GM23338 (cell line): ENCODE measurements at regions not wholly inside any gene's neighbourhood (a gene's known extent, or its start where the extent isn't known, plus 50 kb on each side); places are given as distances from the start of the nearest gene placed in this dataset.

Source experiments
- CREB1 ChIP-seq: fragments of 250-450 bp; sonication (Bioruptor Pico); IDR thresholded peaks from 2 replicates; pipeline ENCODE4 v1.5.0; 2020; ENCODE audit warnings: low read depth, mild to moderate bottlenecking, moderate library complexity
- EZH2 ChIP-seq: fragments of 200-600 bp; sonication (generic); IDR thresholded peaks from one replicate; pipeline ENCODE4 v1.8.0; 2017; ENCODE audit warnings: antibody characterized with exemption, mild to moderate bottlenecking, low read depth; ENCODE audit not compliant: unreplicated experiment
- EZH2phosphoT487 ChIP-seq: fragments of 200-600 bp; sonication (generic); IDR thresholded peaks from one replicate; pipeline ENCODE4 v1.8.1; 2018; ENCODE audit warnings: antibody characterized with exemption; ENCODE audit not compliant: unreplicated experiment
- POLR2AphosphoS5 ChIP-seq: IDR thresholded peaks from 2 replicates; pipeline ENCODE4 v1.6.1; 2016; ENCODE audit warnings: antibody characterized with exemption, low read depth
- ZNF331 ChIP-seq: fragments of 250-450 bp; sonication (Bioruptor Pico); IDR thresholded peaks from 2 replicates; pipeline ENCODE4 v1.5.0; 2020; ENCODE audit warnings: low read depth, mild to moderate bottlenecking, moderate library complexity
- ZNF462 ChIP-seq: fragments of 250-450 bp; sonication (Bioruptor Pico); IDR thresholded peaks from 2 replicates; pipeline ENCODE4 v1.5.0; 2020; ENCODE audit warnings: mild to moderate bottlenecking, moderate library complexity
- TF ChIP-seq, protein P1 (sequence below), 2 experiments: fragments of 200-600 bp in 1 of 2; sonication (generic) in 1 of 2; conservative IDR thresholded peaks; 2 replicates each; pipeline versions ENCODE4 v1.5.1 to v1.6.1; 2016 to 2017; ENCODE audit warnings: antibody characterized with exemption in 2 of 2, low read depth in 2 of 2, mild to moderate bottlenecking in 2 of 2, moderate library complexity in 1 of 2
- TF ChIP-seq, protein P2 (sequence below): IDR thresholded peaks from one replicate; pipeline ENCODE4 v1.6.1; 2018; ENCODE audit warnings: antibody characterized with exemption; ENCODE audit not compliant: unreplicated experiment

- TF ChIP-seq, protein P1, sequence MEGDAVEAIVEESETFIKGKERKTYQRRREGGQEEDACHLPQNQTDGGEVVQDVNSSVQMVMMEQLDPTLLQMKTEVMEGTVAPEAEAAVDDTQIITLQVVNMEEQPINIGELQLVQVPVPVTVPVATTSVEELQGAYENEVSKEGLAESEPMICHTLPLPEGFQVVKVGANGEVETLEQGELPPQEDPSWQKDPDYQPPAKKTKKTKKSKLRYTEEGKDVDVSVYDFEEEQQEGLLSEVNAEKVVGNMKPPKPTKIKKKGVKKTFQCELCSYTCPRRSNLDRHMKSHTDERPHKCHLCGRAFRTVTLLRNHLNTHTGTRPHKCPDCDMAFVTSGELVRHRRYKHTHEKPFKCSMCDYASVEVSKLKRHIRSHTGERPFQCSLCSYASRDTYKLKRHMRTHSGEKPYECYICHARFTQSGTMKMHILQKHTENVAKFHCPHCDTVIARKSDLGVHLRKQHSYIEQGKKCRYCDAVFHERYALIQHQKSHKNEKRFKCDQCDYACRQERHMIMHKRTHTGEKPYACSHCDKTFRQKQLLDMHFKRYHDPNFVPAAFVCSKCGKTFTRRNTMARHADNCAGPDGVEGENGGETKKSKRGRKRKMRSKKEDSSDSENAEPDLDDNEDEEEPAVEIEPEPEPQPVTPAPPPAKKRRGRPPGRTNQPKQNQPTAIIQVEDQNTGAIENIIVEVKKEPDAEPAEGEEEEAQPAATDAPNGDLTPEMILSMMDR (conservative IDR thresholded peaks at IDR 0.05; ENCODE audit: low read depth in 2 of 2): no peak
- TF ChIP-seq ZNF331 (no peak), EZH2 (no peak), POLR2AphosphoS5 (no peak), EZH2phosphoT487 (no peak), CREB1 (CRISPR knock-in tag) (no peak), ZNF462 (no peak)
- TF ChIP-seq, protein P2, sequence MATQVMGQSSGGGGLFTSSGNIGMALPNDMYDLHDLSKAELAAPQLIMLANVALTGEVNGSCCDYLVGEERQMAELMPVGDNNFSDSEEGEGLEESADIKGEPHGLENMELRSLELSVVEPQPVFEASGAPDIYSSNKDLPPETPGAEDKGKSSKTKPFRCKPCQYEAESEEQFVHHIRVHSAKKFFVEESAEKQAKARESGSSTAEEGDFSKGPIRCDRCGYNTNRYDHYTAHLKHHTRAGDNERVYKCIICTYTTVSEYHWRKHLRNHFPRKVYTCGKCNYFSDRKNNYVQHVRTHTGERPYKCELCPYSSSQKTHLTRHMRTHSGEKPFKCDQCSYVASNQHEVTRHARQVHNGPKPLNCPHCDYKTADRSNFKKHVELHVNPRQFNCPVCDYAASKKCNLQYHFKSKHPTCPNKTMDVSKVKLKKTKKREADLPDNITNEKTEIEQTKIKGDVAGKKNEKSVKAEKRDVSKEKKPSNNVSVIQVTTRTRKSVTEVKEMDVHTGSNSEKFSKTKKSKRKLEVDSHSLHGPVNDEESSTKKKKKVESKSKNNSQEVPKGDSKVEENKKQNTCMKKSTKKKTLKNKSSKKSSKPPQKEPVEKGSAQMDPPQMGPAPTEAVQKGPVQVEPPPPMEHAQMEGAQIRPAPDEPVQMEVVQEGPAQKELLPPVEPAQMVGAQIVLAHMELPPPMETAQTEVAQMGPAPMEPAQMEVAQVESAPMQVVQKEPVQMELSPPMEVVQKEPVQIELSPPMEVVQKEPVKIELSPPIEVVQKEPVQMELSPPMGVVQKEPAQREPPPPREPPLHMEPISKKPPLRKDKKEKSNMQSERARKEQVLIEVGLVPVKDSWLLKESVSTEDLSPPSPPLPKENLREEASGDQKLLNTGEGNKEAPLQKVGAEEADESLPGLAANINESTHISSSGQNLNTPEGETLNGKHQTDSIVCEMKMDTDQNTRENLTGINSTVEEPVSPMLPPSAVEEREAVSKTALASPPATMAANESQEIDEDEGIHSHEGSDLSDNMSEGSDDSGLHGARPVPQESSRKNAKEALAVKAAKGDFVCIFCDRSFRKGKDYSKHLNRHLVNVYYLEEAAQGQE: no peak
These were observed 337.6 kb downstream of the PCDH18 start for GRCh38 chr4:137194670-137195069.
